ENCODE measurements at regions not wholly inside any gene's neighbourhood (a gene's known extent, or its start where the extent isn't known, plus 50 kb on each side); places are given as distances from the start of the nearest gene placed in this dataset.

- Histone ChIP-seq H2AFZ (ENCODE audit: insufficient read depth, low read depth, low read length, poor library complexity, severe bottlenecking) (no peak overlapping the region), H3K4me3 (ENCODE audit: control extremely low read depth in 1 of 5, extremely low read depth in 1 of 5, insufficient read depth in 1 of 5, low read depth in 2 of 5, low read length in 4 of 5) (no peak overlapping the region), H3K4me2 (replicated peaks; ENCODE audit: low read depth, low read length, poor library complexity, severe bottlenecking) (no peak overlapping the region), H3K27ac (ENCODE audit: low read length in 2 of 2) (no peak overlapping the region), H3K9ac (ENCODE audit: low read length) (no peak overlapping the region), H3K9me3 (ENCODE audit: control extremely low read depth in 1 of 3, control insufficient read depth in 2 of 3, insufficient read depth in 1 of 3, low read length in 2 of 3) (no peaks in the 10 kb centered on the region), H3K27me3 (replicated peaks in 1 of 4; ENCODE audit: control extremely low read depth in 1 of 4, control insufficient read depth in 3 of 4, insufficient read depth in 4 of 4, low read length in 3 of 4) (no peaks in the 10 kb centered on the region), H3K36me3 (replicated peaks in 1 of 2; ENCODE audit: control extremely low read depth in 1 of 2, control insufficient read depth in 1 of 2, extremely low read depth in 1 of 2, insufficient read depth in 2 of 2, low read length in 1 of 2) (no peaks in the 10 kb centered on the region), H3K4me1 (ENCODE audit: control insufficient read depth in 2 of 2, insufficient read depth in 2 of 2, low read length in 2 of 2) (no peaks in the 10 kb centered on the region), H3K79me2 (ENCODE audit: control insufficient read depth, insufficient read depth, low read length) (no peaks in the 10 kb centered on the region), H4K20me1 (ENCODE audit: control insufficient read depth, insufficient read depth, low read length, poor library complexity, severe bottlenecking) (no peaks in the 10 kb centered on the region)
- ATAC-seq (ENCODE audit: low read depth) = no peak
- CTCF ChIA-PET = no interaction called here
- intact Hi-C loops (cut with micrococcal nuclease) = no loop called here
- TF ChIP-seq CTCF (IDR thresholded peaks at IDR 0.05) (no peak), EZH2 (IDR thresholded peaks at IDR 0.05; ENCODE audit: borderline replicate concordance, insufficient read depth, low read depth, low read length, poor library complexity, severe bottlenecking) (no peak)
- POLR2A ChIA-PET = no interaction called here
- Mint-ChIP-seq H3K9me3 (ENCODE audit: insufficient read depth) (no peaks in the 10 kb centered on the region), H3K4me1 (no peaks in the 10 kb centered on the region), H3K27ac (no peak overlapping the region), H3K4me3 (no peak overlapping the region), H3K27me3 (peaks cover 10% of the 10 kb centered on the region)
- no peak for DNase-seq
- no CpG with 5 or more reads among the region's 2 CpGs for WGBS (ENCODE audit: insufficient coverage)
Observed at GRCh38 chr5:58202941-58203444, 256.9 kb downstream of the PLK2 start.

- ChIA-PET POLR2A (no interaction called here), CTCF (no interaction called here)
- Histone ChIP-seq H3K4me1 (ENCODE audit: control insufficient read depth in 2 of 2, insufficient read depth in 2 of 2, low read length in 2 of 2) (no peaks in the 10 kb centered on the region), H3K36me3 (replicated peaks in 1 of 2; ENCODE audit: control extremely low read depth in 1 of 2, control insufficient read depth in 1 of 2, extremely low read depth in 1 of 2, insufficient read depth in 2 of 2, low read length in 1 of 2) (no peaks in the 10 kb centered on the region), H3K27me3 (replicated peaks in 1 of 4; ENCODE audit: control extremely low read depth in 1 of 4, control insufficient read depth in 3 of 4, insufficient read depth in 4 of 4, low read length in 3 of 4) (no peaks in the 10 kb centered on the region), H3K4me3 (ENCODE audit: control extremely low read depth in 1 of 5, extremely low read depth in 1 of 5, insufficient read depth in 1 of 5, low read depth in 2 of 5, low read length in 4 of 5) (no peak overlapping the region), H3K27ac (ENCODE audit: low read length in 2 of 2) (no peak overlapping the region), H3K4me2 (replicated peaks; ENCODE audit: low read depth, low read length, poor library complexity, severe bottlenecking) (no peak overlapping the region), H4K20me1 (ENCODE audit: control insufficient read depth, insufficient read depth, low read length, poor library complexity, severe bottlenecking) (no peaks in the 10 kb centered on the region), H3K9me3 (ENCODE audit: control extremely low read depth in 1 of 3, control insufficient read depth in 2 of 3, insufficient read depth in 1 of 3, low read length in 2 of 3) (no peaks in the 10 kb centered on the region), H3K79me2 (ENCODE audit: control insufficient read depth, insufficient read depth, low read length) (no peaks in the 10 kb centered on the region), H2AFZ (ENCODE audit: insufficient read depth, low read depth, low read length, poor library complexity, severe bottlenecking) (no peak overlapping the region), H3K9ac (ENCODE audit: low read length) (no peak overlapping the region)
- no peaks in the 10 kb centered on the region for H3K4me1 Mint-ChIP-seq
- no peaks in the 10 kb centered on the region for H3K9me3 Mint-ChIP-seq (ENCODE audit: insufficient read depth)
- DNase-seq (no peak), ATAC-seq (ENCODE audit: low read depth) (no peak)
- WGBS (ENCODE audit: insufficient coverage) = 96% methylated on average over 4 of the region's 6 CpGs
- H3K27me3 Mint-ChIP-seq = peaks cover 10% of the 10 kb centered on the region
- TF ChIP-seq CTCF (IDR thresholded peaks at IDR 0.05) (no peak), EZH2 (IDR thresholded peaks at IDR 0.05; ENCODE audit: borderline replicate concordance, insufficient read depth, low read depth, low read length, poor library complexity, severe bottlenecking) (no peak)
- no peak overlapping the region for H3K4me3 Mint-ChIP-seq
- H3K27ac Mint-ChIP-seq = no peak overlapping the region
- intact Hi-C loops (cut with micrococcal nuclease) = no loop called here
Observed at GRCh38 chr5:58201922-58202648, 257.8 kb downstream of the PLK2 start.
